ENCODE measurements at regions not wholly inside any gene's neighbourhood (a gene's known extent, or its start where the extent isn't known, plus 50 kb on each side); places are given as distances from the start of the nearest gene placed in this dataset.

DNA sequence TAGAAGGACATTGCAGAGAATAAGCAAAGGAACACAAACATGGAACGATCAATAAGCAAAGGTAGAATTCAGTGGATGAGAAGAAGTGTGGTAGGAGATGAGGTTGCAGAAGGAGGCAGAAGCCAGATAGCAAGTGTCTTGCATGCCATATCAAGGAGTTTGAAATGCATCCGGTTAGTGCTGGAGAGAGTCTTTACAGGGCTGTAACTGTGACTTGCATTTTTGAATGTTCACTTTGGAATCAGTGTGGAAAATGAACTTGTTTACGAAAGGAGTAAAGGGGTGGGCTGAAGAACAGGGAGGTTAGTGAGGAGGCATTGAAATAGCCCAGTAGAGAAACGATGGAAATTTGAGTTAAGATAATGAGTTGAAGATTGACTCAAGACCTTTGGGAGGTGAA, 90.7 kb upstream of the MBNL2 start:
- Histone ChIP-seq H3K9ac (no peak overlapping the region), H3K4me1 (ENCODE audit: control insufficient read depth in 1 of 2, insufficient read depth in 2 of 2, low read depth in 1 of 2, low read length in 1 of 2) (no peaks in the 10 kb centered on the region), H4K20me1 (ENCODE audit: insufficient read depth) (no peaks in the 10 kb centered on the region), H3K27me3 (ENCODE audit: insufficient read depth) (no peaks in the 10 kb centered on the region), H3K4me2 (no peak overlapping the region), H2AFZ (ENCODE audit: low read depth) (no peak overlapping the region), H3K27ac (ENCODE audit: low read depth in 2 of 2, low read length in 1 of 2) (no peak overlapping the region), H3F3A (replicated peaks; ENCODE audit: insufficient read depth) (no peaks in the 10 kb centered on the region), H3K79me2 (ENCODE audit: insufficient read depth) (no peaks in the 10 kb centered on the region), H3K9me2 (no peaks in the 10 kb centered on the region), H3K36me3 (replicated peaks in 1 of 2; ENCODE audit: control insufficient read depth in 1 of 2, insufficient read depth in 2 of 2, low read length in 1 of 2) (no peaks in the 10 kb centered on the region), H3K9me3 (no peaks in the 10 kb centered on the region), H3K4me3 (ENCODE audit: low read depth in 2 of 2, low read length in 1 of 2) (no peak overlapping the region)
- 94% methylated on average over 4 of the region's 4 CpGs for WGBS (ENCODE audit: low lambda C conversion rate)
- no peak for DNase-seq
- ChIA-PET CTCF (interaction anchor here (1.0 kb wide), 1 partner anchor 11 kb away, joined by 3 read pairs; no protein-coding TSS in a partner anchor), POLR2A (no interaction called here)
- TF ChIP-seq RFX5 (IDR thresholded peaks at IDR 0.05; ENCODE audit: low read length) (no peak), CTCF (IDR thresholded peaks at IDR 0.05) (no peak), POLR2AphosphoS5 (IDR thresholded peaks at IDR 0.05; ENCODE audit: low read depth, low read length) (no peak), NFIC (IDR thresholded peaks at IDR 0.05; ENCODE audit: borderline replicate concordance) (no peak), SMC3 (IDR thresholded peaks at IDR 0.05; ENCODE audit: low read depth, low read length) (no peak), JUND (IDR thresholded peaks at IDR 0.05) (no peak), FOXJ3 (CRISPR knock-in tag; IDR thresholded peaks at IDR 0.05) (no peak), RXRA (IDR thresholded peaks at IDR 0.05; ENCODE audit: borderline replicate concordance, low read depth) (no peak), NRF1 (IDR thresholded peaks at IDR 0.05; ENCODE audit: low read depth, low read length) (no peak)
- TF ChIP-seq, protein P1, sequence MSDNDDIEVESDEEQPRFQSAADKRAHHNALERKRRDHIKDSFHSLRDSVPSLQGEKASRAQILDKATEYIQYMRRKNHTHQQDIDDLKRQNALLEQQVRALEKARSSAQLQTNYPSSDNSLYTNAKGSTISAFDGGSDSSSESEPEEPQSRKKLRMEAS (IDR thresholded peaks at IDR 0.05; ENCODE audit: low read depth) = no peak
- TF ChIP-seq, protein P2, sequence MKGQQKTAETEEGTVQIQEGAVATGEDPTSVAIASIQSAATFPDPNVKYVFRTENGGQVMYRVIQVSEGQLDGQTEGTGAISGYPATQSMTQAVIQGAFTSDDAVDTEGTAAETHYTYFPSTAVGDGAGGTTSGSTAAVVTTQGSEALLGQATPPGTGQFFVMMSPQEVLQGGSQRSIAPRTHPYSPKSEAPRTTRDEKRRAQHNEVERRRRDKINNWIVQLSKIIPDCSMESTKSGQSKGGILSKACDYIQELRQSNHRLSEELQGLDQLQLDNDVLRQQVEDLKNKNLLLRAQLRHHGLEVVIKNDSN (IDR thresholded peaks at IDR 0.05; ENCODE audit: borderline replicate concordance, low read depth) = no peak

DNA sequence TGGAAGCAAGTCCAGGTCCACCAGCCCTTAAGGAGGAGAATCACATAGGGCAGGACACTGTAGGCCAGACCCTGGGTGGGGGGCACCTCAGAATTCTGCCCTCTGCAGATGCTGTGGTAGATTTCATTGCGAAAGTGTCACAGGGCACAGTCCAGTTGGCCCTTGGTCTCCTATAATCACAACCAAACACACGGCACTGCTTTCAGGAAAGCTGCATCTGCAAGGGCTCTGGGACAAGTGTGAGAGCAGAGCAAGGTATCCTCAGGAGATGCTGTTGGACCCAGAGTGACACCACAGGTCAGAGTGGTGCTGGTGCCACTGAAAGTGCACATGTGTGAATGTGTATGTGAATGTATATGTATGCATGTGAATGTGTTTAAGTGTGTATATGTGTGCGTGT, 88.6 kb upstream of the MBNL2 start:
- H3K27me3 ChIP-seq (ENCODE audit: insufficient read depth) = no peaks in the 10 kb centered on the region
- no peaks in the 10 kb centered on the region for H4K20me1 ChIP-seq (ENCODE audit: insufficient read depth)
- WGBS (ENCODE audit: low lambda C conversion rate) = 95% methylated on average over 3 of the region's 3 CpGs
- CTCF ChIA-PET = no interaction called here
- H3K79me2 ChIP-seq (ENCODE audit: insufficient read depth) = no peaks in the 10 kb centered on the region
- H2AFZ ChIP-seq (ENCODE audit: low read depth) = no peak overlapping the region
- no peaks in the 10 kb centered on the region for H3K9me2 ChIP-seq
- H3K4me3 ChIP-seq (ENCODE audit: low read depth in 2 of 2, low read length in 1 of 2) = no peak overlapping the region
- no peak for DNase-seq
- H3K4me2 ChIP-seq = no peak overlapping the region
- no peak overlapping the region for H3K27ac ChIP-seq (ENCODE audit: low read depth in 2 of 2, low read length in 1 of 2)
- no peak overlapping the region for H3K9ac ChIP-seq
- POLR2A ChIA-PET = no interaction called here
- H3K4me1 ChIP-seq (ENCODE audit: control insufficient read depth in 1 of 2, insufficient read depth in 2 of 2, low read depth in 1 of 2, low read length in 1 of 2) = no peaks in the 10 kb centered on the region
- TF ChIP-seq ELF1 (IDR thresholded peaks at IDR 0.05) (no peak), RFX5 (IDR thresholded peaks at IDR 0.05; ENCODE audit: low read length) (no peak), EP300 (IDR thresholded peaks at IDR 0.05; ENCODE audit: borderline replicate concordance in 1 of 2, low read depth in 1 of 2, low read length in 1 of 2) (no peak), USF2 (IDR thresholded peaks at IDR 0.05; ENCODE audit: borderline replicate concordance, low read depth, low read length) (no peak), TCF12 (IDR thresholded peaks at IDR 0.05) (no peak), TEAD4 (IDR thresholded peaks at IDR 0.05; ENCODE audit: borderline replicate concordance, insufficient read depth) (no peak), NRF1 (IDR thresholded peaks at IDR 0.05; ENCODE audit: low read depth, low read length) (no peak), RXRA (IDR thresholded peaks at IDR 0.05; ENCODE audit: borderline replicate concordance, low read depth) (no peak), GATA2 (CRISPR knock-in tag; IDR thresholded peaks at IDR 0.05) (no peak), NFIC (IDR thresholded peaks at IDR 0.05; ENCODE audit: borderline replicate concordance) (no peak), JUND (IDR thresholded peaks at IDR 0.05) (no peak), CTCF (IDR thresholded peaks at IDR 0.05) (no peak)
- TF ChIP-seq, protein P1 (IDR thresholded peaks at IDR 0.05; ENCODE audit: low read depth) = no peak
- TF ChIP-seq, protein P2 (IDR thresholded peaks at IDR 0.05; ENCODE audit: borderline replicate concordance, low read depth) = no peak
- TF ChIP-seq, protein P3, sequence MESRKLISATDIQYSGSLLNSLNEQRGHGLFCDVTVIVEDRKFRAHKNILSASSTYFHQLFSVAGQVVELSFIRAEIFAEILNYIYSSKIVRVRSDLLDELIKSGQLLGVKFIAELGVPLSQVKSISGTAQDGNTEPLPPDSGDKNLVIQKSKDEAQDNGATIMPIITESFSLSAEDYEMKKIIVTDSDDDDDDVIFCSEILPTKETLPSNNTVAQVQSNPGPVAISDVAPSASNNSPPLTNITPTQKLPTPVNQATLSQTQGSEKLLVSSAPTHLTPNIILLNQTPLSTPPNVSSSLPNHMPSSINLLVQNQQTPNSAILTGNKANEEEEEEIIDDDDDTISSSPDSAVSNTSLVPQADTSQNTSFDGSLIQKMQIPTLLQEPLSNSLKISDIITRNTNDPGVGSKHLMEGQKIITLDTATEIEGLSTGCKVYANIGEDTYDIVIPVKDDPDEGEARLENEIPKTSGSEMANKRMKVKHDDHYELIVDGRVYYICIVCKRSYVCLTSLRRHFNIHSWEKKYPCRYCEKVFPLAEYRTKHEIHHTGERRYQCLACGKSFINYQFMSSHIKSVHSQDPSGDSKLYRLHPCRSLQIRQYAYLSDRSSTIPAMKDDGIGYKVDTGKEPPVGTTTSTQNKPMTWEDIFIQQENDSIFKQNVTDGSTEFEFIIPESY (IDR thresholded peaks at IDR 0.05; ENCODE audit: borderline replicate concordance, low read depth) = no peak
- no peaks in the 10 kb centered on the region for H3K9me3 ChIP-seq
- H3F3A ChIP-seq (replicated peaks; ENCODE audit: insufficient read depth) = no peaks in the 10 kb centered on the region
- no peaks in the 10 kb centered on the region for H3K36me3 ChIP-seq (replicated peaks in 1 of 2; ENCODE audit: control insufficient read depth in 1 of 2, insufficient read depth in 2 of 2, low read length in 1 of 2)
